ENCODE measurements at regions not wholly inside any gene's neighbourhood (a gene's known extent, or its start where the extent isn't known, plus 50 kb on each side); places are given as distances from the start of the nearest gene placed in this dataset.
"Not testable (repeated sequence)": the region's sequence is repeated elsewhere in the genome, so short reads cannot be mapped to it uniquely, and the experiment has no call there.

DNA sequence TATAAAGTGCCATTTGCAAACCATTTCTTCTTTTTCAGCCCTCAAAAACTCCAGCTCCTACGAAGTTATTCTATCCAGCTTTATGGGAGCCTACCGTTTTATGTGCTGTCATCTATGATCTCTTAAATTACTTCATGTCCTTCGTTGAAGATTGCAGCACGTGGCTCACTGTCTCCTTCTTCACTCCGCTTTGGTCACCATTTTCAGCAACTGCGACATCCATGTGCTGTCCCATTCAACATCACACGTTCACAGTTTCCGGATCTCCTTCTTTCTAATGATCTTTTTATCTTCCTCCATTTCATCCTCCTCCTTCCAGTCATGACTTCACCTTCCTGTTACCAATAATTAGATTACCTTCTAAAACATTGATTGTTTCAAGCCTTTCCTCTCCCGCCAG lies 143.3 kb upstream of the KRAS start (continued):
- TF ChIP-seq ZNF174 (tag by site-specific recombination; IDR thresholded peaks at IDR 0.05) (no peak), ZNF792 (tag by site-specific recombination; IDR thresholded peaks at IDR 0.05) (no peak), FEZF1 (tag by site-specific recombination; IDR thresholded peaks at IDR 0.05) (no peak), ZNF311 (tag by site-specific recombination; IDR thresholded peaks at IDR 0.05; ENCODE audit: borderline replicate concordance) (no peak), BCL11A (tag by site-specific recombination; IDR thresholded peaks at IDR 0.05; ENCODE audit: low read depth) (no peak)
- TF ChIP-seq, protein P1, sequence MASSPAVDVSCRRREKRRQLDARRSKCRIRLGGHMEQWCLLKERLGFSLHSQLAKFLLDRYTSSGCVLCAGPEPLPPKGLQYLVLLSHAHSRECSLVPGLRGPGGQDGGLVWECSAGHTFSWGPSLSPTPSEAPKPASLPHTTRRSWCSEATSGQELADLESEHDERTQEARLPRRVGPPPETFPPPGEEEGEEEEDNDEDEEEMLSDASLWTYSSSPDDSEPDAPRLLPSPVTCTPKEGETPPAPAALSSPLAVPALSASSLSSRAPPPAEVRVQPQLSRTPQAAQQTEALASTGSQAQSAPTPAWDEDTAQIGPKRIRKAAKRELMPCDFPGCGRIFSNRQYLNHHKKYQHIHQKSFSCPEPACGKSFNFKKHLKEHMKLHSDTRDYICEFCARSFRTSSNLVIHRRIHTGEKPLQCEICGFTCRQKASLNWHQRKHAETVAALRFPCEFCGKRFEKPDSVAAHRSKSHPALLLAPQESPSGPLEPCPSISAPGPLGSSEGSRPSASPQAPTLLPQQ (tag by site-specific recombination; IDR thresholded peaks at IDR 0.05): no peak
- TF ChIP-seq, protein P2, sequence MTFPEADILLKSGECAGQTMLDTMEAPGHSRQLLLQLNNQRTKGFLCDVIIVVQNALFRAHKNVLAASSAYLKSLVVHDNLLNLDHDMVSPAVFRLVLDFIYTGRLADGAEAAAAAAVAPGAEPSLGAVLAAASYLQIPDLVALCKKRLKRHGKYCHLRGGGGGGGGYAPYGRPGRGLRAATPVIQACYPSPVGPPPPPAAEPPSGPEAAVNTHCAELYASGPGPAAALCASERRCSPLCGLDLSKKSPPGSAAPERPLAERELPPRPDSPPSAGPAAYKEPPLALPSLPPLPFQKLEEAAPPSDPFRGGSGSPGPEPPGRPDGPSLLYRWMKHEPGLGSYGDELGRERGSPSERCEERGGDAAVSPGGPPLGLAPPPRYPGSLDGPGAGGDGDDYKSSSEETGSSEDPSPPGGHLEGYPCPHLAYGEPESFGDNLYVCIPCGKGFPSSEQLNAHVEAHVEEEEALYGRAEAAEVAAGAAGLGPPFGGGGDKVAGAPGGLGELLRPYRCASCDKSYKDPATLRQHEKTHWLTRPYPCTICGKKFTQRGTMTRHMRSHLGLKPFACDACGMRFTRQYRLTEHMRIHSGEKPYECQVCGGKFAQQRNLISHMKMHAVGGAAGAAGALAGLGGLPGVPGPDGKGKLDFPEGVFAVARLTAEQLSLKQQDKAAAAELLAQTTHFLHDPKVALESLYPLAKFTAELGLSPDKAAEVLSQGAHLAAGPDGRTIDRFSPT (tag by site-specific recombination; IDR thresholded peaks at IDR 0.05): no peak
- TF ChIP-seq, protein P3, sequence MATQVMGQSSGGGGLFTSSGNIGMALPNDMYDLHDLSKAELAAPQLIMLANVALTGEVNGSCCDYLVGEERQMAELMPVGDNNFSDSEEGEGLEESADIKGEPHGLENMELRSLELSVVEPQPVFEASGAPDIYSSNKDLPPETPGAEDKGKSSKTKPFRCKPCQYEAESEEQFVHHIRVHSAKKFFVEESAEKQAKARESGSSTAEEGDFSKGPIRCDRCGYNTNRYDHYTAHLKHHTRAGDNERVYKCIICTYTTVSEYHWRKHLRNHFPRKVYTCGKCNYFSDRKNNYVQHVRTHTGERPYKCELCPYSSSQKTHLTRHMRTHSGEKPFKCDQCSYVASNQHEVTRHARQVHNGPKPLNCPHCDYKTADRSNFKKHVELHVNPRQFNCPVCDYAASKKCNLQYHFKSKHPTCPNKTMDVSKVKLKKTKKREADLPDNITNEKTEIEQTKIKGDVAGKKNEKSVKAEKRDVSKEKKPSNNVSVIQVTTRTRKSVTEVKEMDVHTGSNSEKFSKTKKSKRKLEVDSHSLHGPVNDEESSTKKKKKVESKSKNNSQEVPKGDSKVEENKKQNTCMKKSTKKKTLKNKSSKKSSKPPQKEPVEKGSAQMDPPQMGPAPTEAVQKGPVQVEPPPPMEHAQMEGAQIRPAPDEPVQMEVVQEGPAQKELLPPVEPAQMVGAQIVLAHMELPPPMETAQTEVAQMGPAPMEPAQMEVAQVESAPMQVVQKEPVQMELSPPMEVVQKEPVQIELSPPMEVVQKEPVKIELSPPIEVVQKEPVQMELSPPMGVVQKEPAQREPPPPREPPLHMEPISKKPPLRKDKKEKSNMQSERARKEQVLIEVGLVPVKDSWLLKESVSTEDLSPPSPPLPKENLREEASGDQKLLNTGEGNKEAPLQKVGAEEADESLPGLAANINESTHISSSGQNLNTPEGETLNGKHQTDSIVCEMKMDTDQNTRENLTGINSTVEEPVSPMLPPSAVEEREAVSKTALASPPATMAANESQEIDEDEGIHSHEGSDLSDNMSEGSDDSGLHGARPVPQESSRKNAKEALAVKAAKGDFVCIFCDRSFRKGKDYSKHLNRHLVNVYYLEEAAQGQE (tag by site-specific recombination; IDR thresholded peaks at IDR 0.05): no peak

DNA sequence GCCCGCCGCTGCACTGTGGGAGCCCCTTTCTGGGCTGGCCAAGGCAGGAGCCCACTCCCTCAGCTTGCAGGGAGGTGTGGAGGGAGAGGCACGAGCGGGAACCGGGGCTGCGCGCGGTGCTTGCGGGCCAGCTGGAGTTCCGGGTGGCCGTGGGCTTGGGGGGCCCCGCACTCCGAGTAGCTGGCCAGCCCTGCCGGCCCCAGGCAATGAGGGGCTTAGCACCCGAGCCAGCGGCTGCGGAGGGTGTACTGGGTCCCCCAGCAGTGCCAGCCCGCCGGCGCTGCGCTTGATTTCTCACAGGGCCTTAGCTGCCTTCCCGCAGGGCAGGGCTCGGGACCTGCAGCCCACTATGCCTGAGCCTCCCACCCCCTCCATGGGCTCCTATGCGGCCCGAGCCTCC lies 140.6 kb upstream of the KRAS start:
- H3K4me3 ChIP-seq (ENCODE audit: low read depth, low read length); H3K27ac ChIP-seq (ENCODE audit: extremely low read depth, low read depth, low read length); H3K36me3 ChIP-seq (ENCODE audit: control insufficient read depth in 2 of 2, insufficient read depth in 1 of 2, low read length in 2 of 2); POLR2A ChIA-PET; H3K9me3 ChIP-seq (ENCODE audit: control insufficient read depth, insufficient read depth, low read depth, low read length); H3K4me1 ChIP-seq (ENCODE audit: control insufficient read depth, insufficient read depth, low read length): not testable (repeated sequence)
- CTCF ChIA-PET: interaction anchor here (1.1 kb wide), 1 partner anchor 9 kb away, joined by 3 read pairs; no protein-coding TSS in a partner anchor

DNA sequence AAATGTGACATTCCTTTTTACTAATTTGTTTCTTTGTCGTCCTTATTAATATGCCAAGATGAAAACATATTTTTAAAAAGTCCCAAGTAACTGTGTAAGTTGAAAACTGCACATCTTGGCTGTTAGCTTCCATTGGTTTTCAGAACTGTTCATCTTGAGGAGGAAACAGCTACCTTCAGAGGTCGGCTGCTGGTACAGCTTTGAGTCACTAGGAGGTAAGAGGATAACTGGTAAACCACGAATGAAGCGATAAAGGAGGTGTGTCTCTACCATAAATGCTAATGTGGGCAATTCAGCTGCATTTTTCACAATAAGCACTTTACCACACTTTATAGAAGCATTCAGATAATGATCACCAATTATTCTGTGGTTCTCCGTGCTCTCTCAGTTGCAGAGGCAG lies 137.5 kb upstream of the KRAS start:
- ChIA-PET POLR2A (no interaction called here), CTCF (interaction anchor here (0.6 to 1.7 kb wide), 20 partner anchors 8 to 624 kb away, joined by 3 to 18 read pairs (median 3); no protein-coding TSS in a partner anchor)
- H3K4me3 ChIP-seq (ENCODE audit: low read depth, low read length): no peak overlapping the region
- no peaks in the 10 kb centered on the region for H3K36me3 ChIP-seq (ENCODE audit: control insufficient read depth in 2 of 2, insufficient read depth in 1 of 2, low read length in 2 of 2)
- TF ChIP-seq, protein P4, sequence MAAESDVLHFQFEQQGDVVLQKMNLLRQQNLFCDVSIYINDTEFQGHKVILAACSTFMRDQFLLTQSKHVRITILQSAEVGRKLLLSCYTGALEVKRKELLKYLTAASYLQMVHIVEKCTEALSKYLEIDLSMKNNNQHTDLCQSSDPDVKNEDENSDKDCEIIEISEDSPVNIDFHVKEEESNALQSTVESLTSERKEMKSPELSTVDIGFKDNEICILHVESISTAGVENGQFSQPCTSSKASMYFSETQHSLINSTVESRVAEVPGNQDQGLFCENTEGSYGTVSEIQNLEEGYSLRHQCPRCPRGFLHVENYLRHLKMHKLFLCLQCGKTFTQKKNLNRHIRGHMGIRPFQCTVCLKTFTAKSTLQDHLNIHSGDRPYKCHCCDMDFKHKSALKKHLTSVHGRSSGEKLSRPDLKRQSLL (tag by site-specific recombination; IDR thresholded peaks at IDR 0.05): no peak
- TF ChIP-seq ZNF221 (tag by site-specific recombination; IDR thresholded peaks at IDR 0.05; ENCODE audit: borderline replicate concordance) (no peak), ZNF571 (tag by site-specific recombination; IDR thresholded peaks at IDR 0.05) (no peak), KLF16 (tag by site-specific recombination; IDR thresholded peaks at IDR 0.05) (no peak), ZNF2 (tag by site-specific recombination; IDR thresholded peaks at IDR 0.05) (no peak), ZNF776 (tag by site-specific recombination; IDR thresholded peaks at IDR 0.05; ENCODE audit: borderline replicate concordance) (no peak), ZNF621 (tag by site-specific recombination; IDR thresholded peaks at IDR 0.05) (no peak), ZNF48 (tag by site-specific recombination; IDR thresholded peaks at IDR 0.05) (no peak), ZNF184 (tag by site-specific recombination; IDR thresholded peaks at IDR 0.05) (no peak), ZNF585B (tag by site-specific recombination; IDR thresholded peaks at IDR 0.05) (no peak), ZNF174 (tag by site-specific recombination; IDR thresholded peaks at IDR 0.05) (no peak), SCRT1 (tag by site-specific recombination; IDR thresholded peaks at IDR 0.05; ENCODE audit: borderline replicate concordance) (no peak), KLF1 (tag by site-specific recombination; IDR thresholded peaks at IDR 0.05) (no peak), ZNF792 (tag by site-specific recombination; IDR thresholded peaks at IDR 0.05) (no peak), ZNF660 (tag by site-specific recombination; IDR thresholded peaks at IDR 0.05) (no peak), ZNF37A (tag by site-specific recombination; IDR thresholded peaks at IDR 0.05) (no peak), ZNF10 (tag by site-specific recombination; IDR thresholded peaks at IDR 0.05) (no peak)
- TF ChIP-seq, protein P5, sequence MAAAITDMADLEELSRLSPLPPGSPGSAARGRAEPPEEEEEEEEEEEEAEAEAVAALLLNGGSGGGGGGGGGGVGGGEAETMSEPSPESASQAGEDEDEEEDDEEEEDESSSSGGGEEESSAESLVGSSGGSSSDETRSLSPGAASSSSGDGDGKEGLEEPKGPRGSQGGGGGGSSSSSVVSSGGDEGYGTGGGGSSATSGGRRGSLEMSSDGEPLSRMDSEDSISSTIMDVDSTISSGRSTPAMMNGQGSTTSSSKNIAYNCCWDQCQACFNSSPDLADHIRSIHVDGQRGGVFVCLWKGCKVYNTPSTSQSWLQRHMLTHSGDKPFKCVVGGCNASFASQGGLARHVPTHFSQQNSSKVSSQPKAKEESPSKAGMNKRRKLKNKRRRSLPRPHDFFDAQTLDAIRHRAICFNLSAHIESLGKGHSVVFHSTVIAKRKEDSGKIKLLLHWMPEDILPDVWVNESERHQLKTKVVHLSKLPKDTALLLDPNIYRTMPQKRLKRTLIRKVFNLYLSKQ (tag by site-specific recombination; IDR thresholded peaks at IDR 0.05; ENCODE audit: borderline replicate concordance): no peak
- no peak overlapping the region for H3K27ac ChIP-seq (ENCODE audit: extremely low read depth, low read depth, low read length)
- H3K4me1 ChIP-seq (ENCODE audit: control insufficient read depth, insufficient read depth, low read length): no peaks in the 10 kb centered on the region
- no peaks in the 10 kb centered on the region for H3K9me3 ChIP-seq (ENCODE audit: control insufficient read depth, insufficient read depth, low read depth, low read length)
